GM19455 (cell line): ENCODE measurements at regions not wholly inside any gene's neighbourhood (a gene's known extent, or its start where the extent isn't known, plus 50 kb on each side); places are given as distances from the start of the nearest gene placed in this dataset.

Experiments
- ATAC-seq: cut with Tn5 transposase; IDR thresholded peaks from one replicate; pipeline ENCODE4 v1.9.1; 2021; ENCODE audit not compliant: unreplicated experiment

DNA sequence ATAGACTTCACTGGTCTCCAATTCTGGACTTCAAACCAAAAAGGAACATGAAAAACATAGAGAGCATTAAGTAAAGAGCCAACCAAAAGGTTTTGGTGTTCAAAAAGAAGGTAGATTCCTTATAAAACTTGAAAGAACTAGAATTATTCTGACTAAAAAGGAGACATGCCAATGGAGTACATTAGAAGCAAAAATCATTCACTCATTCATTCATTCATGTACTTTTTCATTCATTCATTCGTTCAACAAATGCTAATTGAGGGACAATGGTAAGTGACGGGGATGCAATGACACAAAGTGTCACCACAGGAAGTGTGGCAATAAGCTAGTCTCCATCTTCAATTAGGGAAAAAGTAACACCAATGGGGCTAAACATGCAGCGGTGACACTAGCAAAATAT lies 181.0 kb upstream of the ATP11B start:
- no peak for ATAC-seq

DNA sequence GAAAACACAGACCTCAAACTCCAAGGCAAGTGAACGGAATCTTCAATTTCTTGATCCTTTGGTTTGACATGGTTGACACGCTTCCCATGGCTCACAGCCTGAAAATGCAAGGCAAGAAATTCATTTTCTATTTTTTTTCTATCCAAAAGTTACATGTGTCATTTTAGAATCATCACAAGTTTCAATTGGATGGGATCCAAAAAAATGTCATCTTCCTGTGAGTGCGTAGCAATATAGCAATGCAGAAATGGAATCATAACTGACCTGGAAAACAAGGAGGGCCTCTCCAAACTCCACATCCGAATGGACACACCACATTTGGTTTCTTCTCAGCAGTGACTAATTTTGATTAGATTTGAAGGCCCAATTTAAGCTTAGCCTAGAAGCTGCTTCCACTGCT lies 175.8 kb upstream of the ATP11B start:
- no peak for ATAC-seq

DNA sequence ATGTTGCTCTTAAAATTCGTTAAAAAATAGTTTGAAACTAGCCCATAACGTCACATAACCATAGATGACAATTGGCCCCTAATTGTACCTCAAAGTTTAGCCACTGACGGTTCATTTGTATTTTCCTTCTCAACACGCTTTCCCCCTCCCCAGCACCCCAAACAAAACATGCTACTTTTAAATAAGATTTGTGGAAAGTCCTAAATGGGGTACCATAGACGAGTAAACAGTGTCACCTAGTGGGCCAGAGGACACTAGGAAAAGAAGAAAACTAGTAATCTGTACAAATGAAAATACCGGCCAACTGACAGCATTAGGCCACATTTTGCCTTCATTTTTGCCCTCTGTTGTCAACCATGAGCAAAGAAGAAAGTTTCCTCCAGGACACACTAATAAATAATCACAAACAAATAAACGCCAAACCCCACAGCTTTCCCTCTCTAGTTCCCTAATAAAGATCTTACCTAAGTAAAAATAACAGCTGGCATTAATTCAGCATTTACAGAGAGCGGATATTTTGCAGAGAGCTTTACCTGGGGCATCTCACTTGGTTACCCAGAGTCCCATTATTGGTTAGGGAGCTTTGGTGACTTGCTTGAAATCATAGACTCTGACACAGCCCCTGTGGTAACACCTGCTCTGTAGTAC lies 175.1 kb upstream of the ATP11B start:
- ATAC-seq: no peak

DNA sequence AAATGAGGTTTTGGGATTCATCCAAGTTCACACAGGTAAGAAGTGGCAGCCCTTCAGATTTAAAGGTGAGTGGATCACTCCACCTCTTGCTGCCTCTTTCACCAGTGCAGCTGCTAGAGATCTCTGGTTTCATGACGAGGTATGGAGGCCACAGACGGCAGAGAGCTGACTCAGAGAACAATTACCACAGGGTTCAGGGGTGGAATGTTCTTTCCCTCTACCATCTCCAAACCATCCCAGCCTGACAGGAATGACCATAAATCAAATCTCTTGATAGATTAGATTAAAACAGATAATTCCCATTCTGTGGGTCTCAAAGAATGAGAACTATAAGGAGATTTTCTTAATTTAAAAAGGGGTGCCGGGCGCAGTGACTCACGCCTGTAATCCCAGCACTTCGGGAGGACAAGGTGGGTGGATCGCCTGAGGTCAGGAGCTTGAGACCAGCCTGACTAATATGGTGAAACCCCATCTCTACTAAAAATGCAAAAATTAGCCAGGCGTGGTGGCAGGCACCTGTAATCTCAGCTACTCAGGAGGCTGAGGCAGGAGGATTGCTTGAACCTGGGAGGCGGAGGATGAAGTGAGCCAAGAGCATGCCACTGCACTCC lies 174.2 kb upstream of the ATP11B start:
- no peak for ATAC-seq

DNA sequence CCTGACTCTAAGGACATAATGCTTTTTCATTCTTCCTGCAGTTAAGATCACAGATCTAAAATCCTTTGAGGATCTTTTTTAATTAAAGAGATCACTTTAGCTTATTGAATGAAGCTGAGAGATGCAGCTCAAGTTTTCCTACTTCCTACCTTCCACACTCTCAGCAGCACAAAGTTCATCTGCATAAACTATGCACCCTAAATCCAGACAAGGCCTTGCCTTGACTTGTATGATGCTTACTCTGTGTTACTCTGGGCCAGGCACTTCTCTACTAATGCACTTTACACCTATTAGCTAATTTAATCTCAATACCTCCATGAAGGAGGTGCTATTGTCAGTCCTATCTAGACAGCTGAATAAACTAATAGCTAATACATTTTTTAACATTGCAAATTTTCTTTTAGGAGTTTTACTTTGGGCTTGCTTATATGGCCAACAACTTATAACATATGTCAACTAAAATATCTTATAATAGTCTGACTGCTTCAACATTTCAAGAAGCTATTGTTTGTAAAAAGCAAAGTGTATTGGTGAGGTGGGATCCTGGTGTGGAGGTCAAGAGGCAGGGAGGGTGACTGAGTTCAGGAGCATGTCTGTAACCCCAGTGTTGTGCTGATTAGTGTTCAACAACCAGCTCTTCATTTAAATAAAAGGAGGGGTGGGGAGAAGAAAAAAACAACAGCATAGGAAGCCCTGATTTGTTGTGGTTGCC lies 172.4 kb upstream of the ATP11B start:
- no peak for ATAC-seq

DNA sequence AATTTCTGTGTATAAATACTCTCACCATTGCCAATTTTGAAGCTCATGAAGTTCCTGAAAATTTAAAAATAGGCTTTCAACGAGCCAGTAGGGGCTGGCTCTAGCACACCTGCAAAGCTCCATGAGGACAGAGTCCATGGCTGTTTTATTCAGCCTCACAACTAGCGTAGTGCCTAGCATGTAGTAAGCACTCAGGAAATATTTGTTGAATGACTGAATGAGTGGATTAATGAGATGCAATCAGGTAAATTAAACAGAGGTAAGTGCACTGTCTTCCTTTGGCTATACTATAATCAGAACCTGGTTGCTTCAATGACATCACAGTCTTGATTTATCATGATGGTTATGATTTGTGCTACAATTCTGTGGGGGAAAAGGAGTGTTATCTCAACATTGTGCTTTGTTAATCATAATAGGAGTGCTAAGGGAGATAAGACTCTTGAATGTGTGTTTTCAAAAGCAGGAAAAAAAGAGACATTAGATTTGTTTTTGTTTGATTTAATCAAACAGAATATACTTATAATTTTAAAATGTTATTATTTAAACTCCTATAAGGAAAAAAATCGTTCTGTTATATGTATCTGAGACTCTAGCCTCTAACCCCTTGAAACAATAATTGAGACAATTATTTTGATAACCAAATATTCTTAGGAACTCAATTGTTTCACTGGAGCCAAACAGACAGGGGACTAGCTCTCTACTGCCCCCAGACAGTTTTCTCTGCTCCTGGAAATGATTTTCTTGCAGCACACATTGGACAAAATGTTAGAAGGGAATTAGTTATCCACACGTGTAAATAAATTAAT lies 171.7 kb upstream of the ATP11B start:
- no peak for ATAC-seq

DNA sequence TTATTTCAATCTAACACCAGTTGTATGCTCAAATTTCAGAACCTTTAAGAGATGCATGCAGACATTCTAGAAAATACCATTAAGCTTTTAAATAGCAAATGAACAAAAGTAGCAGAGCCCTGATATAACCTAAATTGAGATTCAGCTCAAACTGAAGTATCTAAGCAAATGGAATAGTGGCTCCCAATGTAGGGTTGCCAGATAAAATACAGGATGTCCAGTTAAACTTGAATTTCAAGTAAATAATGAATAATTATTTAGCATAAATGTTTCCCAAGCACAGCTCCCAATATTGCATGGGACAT lies 171.1 kb upstream of the ATP11B start:
- ATAC-seq: no peak

DNA sequence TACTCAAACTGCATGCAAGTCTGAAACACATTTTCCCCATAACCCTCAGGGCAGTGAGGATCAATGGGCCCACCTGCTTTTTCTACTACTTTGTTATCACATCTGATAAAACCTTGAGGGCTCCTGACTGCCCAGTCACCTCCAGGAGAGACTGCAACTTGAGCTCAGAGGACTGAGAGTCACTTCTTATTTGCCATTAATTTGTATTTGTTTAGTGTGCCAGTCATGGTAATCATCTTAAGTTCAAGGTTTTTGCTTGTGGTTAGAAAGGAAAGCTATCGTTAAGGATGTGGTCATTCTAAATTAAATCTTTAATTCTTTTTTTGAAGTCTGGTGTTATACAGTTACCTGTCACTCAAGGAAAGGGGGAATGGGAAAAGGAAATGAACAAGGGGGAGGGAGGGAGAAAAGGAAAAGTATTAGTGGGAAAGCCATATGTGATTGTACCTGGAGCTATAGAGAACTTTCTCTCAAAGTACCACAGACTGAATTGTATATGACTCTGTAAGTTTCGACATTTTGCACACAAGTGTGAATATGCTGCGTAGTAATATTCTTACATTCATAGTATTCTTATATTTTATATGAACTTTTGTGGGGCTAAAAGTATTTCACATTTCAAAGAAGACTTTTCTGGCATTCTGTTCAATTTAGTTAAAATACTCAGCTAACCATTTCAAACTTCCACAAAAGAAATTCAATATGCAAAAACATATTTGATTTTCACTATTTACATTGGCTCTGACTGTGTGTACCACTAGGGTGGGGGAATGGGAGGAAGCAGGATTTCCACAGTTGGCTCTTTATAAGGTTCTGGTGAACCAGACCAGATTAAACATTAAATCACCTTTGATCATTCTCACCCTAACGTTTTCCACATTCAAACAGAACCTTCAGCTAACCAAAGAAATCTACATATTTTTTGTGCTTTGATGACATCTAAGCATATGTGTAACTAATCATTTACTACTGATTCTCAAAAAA lies 166.5 kb upstream of the ATP11B start:
- ATAC-seq: no peak

DNA sequence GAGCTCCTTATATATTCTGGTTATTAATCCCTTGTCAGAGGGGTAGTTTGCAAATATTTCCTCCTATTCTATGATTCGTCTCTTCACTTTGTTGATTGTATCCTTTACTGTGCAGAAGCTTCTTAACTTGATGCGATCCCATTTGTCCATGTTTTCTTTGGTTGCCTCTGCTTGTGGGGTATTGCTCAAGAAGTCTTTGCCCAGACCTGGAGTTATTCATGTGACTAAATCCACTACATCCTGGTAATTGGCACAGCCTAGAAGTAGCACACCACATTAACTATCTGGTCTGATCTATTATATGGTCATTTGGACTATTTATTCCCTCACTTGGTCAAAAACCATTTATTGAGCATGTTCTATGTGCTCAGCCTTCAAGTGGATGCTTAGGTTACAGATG lies 164.8 kb upstream of the ATP11B start:
- ATAC-seq: no peak

DNA sequence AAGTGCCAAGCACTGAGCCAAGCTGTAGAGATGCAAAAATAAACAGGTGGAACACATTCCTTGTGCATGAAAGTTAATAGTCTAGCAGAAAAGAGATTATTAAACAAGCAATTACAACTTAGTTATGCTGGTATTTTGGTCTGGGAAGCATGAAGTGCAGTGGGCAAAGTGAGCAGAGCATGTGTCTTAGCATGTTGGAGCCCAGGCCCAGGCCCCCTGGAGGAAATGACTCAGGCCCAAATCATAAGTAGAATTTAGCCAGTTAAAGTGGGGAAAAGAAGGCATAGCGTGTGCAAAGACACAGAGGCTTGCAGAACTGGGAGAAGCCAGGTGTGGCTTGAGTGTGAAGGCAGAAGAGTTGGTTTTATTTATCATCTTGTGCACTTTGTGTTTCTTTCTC lies 163.8 kb upstream of the ATP11B start:
- ATAC-seq: no peak

DNA sequence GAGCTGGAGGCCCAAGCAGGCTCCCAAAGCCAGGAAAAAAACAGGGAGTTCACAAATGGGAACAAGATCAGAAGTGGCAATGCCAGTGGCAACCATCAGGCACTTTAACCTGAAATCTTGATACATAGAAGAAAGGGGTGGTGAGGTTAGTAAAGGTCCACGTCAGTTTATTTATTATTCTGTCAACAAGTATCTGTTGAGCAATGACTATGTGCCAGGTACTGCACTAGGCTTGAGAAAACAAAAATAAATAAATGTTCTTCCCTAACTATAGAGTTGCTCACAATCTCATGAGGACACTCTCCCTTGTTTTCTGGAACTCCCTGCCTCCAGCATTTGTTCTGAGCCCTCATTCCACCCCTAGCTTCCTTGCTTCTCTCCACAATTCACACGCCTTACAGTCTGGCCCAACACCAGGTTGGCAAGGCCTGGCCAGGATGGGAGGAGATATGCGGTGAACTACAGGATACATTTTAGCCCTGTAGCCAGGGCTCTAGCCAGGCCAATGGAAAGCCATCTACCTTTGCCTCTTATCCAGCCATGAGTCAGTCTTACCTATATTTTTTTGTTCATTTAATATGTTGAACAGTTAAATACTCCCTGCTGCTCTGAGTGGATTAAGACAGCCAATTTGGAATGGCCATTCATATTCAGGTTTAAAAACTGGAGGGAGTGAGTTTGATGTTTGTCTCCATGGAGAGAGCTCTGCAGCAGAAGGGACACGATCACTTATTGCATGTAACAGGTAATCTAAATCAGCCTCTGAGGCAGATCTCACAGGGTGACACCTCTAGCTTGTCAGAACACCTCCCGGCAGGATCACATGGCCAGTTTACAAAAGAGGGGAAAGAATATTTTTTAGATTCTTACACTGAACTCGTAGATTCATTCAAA lies 161.9 kb upstream of the ATP11B start:
- ATAC-seq: no peak

DNA sequence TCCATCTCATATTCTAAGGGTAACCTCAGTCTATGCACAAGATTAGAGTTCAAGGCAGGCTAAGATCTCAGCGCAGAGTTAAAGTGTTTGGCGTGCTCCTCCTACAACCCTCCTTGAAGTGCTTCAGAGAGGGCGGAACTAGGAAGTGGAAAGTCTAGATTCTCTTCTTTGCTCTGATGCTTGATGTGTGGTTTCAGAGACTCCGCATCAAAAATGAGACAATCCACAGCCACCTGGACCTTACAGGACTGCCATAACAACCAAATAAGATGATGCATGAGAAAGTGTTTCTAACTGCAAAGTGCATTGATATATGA lies 161.3 kb upstream of the ATP11B start:
- no peak for ATAC-seq

DNA sequence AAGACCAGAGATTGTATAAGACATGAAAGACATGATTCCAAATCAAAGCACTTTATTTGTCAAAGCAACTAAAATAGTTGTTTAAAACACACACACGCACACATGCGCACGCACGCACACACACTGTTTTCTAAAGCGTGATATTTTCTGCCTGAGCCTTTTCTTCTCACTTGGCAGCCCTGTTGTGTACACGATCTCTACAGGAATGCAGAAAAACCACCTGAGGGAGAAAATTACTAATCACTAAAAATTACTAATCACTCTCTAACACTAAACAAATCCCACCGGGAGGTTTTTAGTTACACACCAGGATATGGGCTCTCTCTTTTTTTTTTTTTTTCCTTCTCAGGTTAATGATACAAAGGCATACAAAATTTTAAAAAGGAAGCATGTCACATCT lies 160.1 kb upstream of the ATP11B start:
- no peak for ATAC-seq

DNA sequence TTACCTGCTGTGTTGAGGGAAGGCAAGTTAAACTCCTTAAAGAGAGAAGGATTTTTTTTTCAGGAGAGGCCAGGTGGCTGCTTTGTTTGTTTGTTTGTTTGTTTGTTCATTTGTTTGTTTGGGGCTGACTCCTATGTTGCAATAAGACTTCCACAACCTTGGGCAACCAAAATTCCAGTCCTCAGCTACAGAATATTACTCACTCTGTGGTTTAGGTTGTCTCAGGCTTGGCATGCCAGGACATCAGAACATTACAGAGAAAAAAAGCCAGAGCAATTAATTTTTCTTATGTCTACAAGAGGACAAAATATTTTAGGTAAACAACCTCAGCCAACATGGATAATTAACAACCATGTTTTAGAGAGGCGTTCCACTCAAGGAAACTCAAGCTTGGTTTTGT lies 156.7 kb upstream of the ATP11B start:
- ATAC-seq: no peak

DNA sequence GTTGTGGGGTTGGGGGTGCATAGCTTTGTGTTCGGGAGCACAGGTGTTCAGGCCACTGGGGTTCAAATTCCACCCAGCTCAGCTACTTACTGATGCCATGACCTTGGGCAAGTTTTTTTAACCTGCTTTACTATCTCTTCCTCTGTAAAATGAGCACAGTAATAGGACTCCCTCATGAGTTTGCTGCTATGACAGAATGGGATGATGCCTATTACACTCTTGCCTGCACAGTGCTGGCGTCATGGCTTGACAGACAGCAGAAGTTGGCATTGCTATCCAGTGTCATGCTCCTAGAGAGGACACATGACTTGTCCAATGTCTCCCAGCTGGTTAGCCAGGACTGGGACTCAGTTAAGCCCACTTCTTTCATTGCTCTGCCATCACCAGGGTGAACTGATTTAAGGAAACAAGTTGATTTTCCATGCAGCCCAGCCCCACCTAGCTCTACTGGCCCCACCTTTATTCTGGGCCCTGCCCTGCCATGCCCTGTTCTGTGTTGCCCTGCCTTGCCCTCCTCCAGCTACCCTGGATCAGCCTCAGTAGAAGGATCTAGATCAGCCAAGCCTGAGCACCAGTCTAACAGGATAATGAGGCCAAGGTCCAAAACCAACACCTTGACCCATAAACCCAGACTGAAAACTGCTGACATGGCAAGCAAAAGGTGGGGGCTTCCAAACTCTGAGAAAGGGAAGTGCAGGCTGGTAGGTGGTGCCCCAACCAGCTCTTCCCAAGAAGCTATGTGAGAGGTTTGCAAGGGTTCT lies 155.8 kb upstream of the ATP11B start:
- ATAC-seq: no peak

DNA sequence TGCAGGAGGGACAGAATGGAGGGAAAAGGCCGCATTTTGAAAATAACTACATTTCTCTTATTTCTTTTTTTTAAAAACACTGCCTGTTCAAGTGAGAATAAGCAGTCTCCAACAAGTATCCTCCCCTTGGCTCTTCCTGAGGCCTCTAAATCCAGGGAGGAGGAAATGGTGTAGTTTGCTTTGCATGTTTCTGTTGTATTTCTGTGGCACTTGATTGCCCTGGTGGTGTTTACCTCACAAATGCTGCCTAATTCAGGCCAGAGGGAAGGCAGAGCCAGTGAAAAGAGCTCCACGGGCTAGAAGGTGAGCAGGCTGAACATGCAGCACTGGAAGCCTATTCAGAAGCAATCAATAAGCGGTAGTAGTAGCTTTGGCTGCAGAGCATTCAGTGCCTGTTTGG lies 149.3 kb upstream of the ATP11B start:
- no peak for ATAC-seq

DNA sequence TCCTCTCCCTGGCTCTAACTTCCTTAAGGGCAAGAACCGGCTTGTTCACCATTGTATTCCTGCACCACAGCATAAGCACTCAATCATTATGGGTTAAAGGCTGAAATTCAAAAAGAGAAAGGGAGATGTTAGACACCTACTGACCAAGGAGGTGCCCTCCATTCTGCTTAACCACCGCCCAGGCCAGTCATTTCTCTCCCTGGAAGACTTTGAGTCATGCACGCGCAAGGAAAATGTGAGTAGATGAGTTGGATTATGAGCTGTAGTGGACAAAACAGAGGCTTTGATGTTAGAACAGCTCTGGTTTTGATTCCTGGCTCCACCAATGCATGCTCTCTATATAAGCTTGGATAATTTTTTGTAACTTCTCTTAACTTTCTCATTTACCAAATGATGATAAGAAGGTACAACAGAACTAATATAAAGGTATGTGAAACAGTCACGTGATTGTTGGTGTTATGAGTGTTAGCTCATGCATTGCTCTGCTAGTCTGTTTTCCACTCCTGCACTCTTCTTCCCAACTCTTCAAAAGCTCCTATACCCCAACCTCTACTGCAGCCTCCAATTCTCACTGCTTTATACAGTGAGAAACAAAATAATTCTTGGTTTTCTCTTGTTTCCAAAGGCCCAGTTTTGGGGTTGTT lies 148.4 kb upstream of the ATP11B start:
- ATAC-seq: no peak

DNA sequence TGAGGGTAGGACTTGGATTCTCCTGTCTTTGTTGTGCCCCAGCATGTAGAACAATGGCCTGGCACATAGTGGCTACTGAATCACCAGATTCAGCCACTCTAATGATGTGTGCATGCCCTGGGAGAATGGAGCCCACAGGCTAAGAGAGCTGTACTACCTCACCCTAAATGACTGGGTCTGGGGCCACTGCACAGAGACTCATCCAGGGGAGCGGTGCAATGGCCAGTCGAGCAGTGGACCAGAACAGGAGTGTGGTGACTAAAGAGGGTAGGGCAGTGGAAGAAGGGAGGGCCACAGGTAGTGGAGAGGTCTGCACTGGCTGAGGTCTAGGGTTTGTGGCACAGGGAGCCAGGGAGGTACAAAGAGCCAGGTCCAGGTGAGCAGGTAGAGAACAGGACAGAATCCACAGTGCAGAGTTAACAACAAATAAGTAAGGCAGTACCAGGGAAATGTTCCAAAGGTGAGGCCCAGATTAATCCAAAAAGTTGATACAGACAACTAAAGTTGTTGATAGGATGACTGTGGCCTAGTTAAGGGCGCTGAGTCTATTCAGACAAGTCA lies 142.7 kb upstream of the ATP11B start:
- no peak for ATAC-seq
